HG03175 (cell line): ENCODE measurements at regions not wholly inside any gene's neighbourhood (a gene's known extent, or its start where the extent isn't known, plus 50 kb on each side); places are given as distances from the start of the nearest gene placed in this dataset.

Experiments used
- ATAC-seq: cut with Tn5 transposase; IDR thresholded peaks from one replicate; pipeline ENCODE4 v1.9.1; 2021; ENCODE audit warnings: mild to moderate bottlenecking, moderate library complexity; ENCODE audit not compliant: unreplicated experiment

- no peak for ATAC-seq
Observed at GRCh38 chr7:8932751-8933150, 499.3 kb downstream of the NXPH1 start.

- no peak for ATAC-seq
Observed at GRCh38 chr7:8937204-8937603, 503.8 kb downstream of the NXPH1 start.

DNA sequence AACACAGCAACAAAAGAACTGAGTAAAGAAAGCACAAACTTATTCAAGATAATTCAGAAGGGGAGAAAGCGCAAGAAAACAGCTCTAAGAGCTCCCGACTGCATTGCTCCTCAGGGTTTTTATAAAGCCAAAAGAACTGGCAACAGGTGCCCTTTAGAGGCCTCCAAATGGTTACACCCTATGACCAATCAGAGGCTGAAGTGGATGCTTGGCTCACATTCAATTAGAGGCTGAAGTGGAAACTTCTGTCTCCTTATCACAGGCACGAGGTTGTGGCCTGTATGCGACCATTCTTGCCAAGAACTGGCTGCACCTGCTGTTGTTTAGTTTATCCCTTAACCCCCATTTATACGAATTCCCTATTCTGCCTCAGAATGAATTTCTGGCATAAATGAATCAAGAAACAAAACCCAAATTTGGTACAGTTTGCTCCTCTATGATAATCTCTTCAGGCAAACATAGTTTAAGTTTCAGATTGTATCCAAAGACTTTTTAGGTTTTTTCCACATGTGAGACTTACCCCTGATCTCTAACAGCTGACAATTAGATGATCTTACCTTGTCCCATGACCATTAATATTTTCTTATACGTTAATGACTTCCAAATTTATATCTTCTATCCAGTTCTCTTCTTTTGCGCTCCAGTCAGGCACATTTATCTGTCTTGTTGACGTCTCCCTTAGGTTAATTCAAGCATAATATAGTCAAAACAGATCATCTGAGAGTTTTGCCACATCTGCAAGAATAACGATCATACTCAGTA, 504.8 kb downstream of the NXPH1 start:
- ATAC-seq = no peak

- ATAC-seq = no peak
Observed at GRCh38 chr7:8939446-8939845, 506.0 kb downstream of the NXPH1 start.

DNA sequence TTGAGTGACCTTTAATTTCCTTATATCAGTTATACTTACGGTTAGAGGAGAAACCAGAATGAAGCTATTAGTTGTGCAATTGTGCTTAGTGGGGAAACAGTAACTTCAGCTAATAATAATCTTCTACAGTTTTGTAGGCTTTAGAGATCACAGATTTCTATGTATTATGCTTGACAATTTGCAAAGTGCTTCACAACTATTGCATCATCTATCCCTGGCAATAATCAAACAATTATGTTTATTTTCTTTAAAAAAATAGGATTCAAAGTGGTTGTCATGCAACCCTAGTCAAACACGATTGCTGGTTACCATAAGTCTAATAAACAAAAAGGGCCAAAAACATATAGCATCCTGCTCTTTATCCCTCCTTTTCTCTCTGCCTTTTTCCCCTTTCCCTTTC, 530.3 kb downstream of the NXPH1 start:
- no peak for ATAC-seq

GRCh38 chr7:8965177-8965576, 531.8 kb downstream of the NXPH1 start:
- no peak for ATAC-seq

- ATAC-seq = no peak
Observed at GRCh38 chr7:8973601-8974000, 540.2 kb downstream of the NXPH1 start.

DNA sequence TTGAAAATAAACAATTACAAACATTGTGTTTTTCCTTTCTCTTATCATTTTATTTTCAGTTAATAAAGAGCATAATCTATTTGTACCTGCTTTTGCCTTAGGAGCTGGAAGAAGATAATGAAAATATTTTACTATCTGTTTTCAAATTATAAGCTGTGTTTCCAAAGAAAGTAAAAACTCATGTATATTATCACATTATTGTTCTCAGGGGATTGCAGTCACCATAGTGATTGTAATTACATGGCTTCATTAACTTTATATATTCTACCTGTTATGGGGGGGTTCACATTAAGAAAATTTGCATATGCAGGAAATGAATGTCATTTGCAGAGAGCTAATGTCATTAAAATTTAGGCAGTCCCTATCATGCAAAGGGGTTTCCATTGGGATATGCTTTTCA, 542.3 kb downstream of the NXPH1 start:
- ATAC-seq = no peak

- no peak for ATAC-seq
Observed at GRCh38 chr7:8982338-8982992, 549.1 kb downstream of the NXPH1 start.

DNA sequence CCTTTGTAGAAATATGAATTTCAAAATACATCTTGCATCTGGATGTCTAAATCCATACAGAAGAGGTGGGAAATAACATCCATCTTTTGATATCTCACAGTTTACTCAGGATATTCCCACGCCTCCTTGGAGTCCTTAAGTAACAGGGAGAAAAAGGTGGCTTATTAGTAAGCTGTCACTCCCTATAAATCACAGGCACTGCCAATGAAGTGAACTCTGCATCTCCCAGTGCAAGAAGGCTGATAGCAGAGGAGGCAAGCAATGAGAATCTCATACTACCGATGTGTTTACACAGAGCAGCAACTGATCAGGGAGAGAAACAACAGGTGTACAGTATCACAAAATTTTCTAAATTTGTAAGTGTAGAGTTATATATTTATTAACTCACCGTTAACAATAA, 551.8 kb downstream of the NXPH1 start:
- ATAC-seq = no peak

DNA sequence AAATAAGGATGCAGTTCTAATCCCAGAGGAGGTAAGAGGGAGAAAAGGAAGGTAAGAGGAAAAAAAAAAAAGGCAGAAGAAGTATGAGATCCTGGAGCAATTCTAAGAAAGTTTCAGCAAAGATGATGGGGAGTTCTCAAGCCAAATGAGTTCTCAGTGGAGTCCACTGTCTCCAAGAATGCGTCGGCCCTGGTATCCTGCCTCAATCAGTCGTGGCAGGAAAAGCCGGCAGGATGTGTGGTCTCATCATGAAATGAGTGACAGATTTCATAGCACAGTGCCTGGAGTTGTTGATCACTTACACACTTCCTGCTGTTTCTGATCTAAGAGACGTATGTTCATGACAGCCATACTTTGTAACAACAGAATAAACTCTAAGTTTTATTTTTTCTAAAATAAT, 554.9 kb downstream of the NXPH1 start:
- ATAC-seq = no peak

GRCh38 chr7:8991159-8991558, 557.8 kb downstream of the NXPH1 start:
- no peak for ATAC-seq

GRCh38 chr7:8998762-8999161, 565.4 kb downstream of the NXPH1 start:
- no peak for ATAC-seq

GRCh38 chr7:9013940-9014339, 580.5 kb downstream of the NXPH1 start:
- ATAC-seq = no peak

GRCh38 chr7:9017286-9017685, 583.9 kb downstream of the NXPH1 start:
- ATAC-seq = no peak

GRCh38 chr7:9022456-9022855, 589.0 kb downstream of the NXPH1 start:
- no peak for ATAC-seq

DNA sequence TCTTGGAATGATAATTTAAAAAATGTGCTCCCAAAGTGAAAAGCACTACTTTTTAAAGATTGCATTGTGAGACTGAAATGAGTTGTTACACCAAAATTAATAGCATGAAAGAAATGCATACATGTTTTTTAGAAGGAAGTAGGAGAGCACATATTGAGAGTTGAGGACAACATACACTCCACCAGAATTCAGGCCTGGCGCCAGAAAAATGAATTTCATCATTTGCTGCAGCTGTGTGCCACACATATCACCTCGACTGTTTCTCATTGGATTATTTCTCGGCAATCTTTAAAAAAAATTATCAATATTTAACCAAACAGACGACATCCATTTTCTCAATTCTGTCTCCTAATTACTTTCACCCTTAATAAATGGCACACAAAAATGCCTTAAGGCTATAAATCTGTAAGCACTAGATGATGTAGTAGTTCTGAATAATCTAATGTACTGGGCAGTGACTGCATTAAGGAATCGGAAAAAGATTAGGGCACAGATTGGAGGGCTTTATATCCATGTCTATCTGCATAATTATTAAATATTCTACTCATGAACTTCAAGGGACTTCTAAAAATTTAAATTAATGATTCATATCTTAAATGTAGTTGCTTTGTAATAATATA, 590.4 kb downstream of the NXPH1 start:
- no peak for ATAC-seq

GRCh38 chr7:9026121-9026520, 592.7 kb downstream of the NXPH1 start:
- no peak for ATAC-seq

- ATAC-seq = no peak
Observed at GRCh38 chr7:9028012-9028411, 594.6 kb downstream of the NXPH1 start.

DNA sequence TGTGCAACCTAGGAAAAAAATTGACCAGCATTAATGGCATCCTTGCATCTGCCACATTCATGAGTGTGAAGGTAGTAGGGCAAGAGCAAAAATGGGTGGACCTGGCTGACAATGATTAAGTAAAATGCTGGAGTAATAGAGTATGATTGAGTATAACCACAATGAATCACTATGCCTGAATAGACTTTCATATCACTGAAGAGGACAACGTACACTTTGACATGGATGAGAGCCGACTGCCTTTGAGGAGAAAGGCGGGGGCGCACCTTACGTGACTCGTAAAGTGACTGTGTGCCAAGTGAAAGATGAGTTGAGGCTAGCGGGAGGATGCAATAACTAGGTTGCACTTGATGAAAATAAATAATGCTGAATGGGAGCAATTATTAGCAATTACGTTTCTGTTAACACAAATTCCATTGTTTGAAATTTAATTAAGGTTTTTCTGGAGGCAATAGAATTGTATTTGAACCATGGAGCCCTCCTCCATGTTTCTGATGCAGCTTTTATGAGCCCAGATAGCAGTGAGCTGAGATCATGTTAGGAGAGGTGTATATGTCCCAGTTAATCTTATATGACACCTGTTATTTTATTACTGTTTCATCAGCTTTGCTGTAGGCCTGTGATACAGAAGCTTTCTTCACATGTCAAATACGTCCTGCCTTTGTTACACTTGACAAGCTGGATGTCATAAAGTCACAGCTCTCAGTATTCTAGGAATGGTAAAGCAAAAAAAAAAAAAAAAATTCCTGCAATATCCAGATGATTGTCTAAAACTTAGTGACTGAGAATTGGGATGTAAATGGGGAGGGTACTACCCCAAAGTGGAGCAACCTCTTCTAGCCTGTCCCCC, 596.5 kb downstream of the NXPH1 start:
- ATAC-seq = no peak

DNA sequence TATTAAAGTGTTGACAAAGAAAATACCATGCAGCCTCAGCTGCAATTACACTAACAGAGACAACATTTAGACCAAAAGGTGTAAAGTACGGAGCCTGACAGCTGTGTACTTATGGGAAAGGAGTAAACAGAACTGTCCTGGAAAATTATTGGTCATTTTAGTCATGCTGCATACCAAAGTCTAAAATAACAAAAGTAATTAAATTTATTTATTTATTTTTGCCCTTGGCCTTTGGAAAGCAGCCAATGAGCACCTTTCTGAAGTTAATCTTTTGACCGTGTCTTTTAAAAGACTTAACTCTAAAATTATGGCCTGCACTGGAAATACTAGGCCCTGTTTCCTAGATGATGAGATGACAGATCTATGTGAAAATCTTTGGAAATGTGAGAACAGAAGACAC, 597.6 kb downstream of the NXPH1 start:
- no peak for ATAC-seq
